HG03039 (cell line): ENCODE measurements at regions not wholly inside any gene's neighbourhood (a gene's known extent, or its start where the extent isn't known, plus 50 kb on each side); places are given as distances from the start of the nearest gene placed in this dataset.

Experiments used
- ATAC-seq: cut with Tn5 transposase; IDR thresholded peaks from one replicate; pipeline ENCODE4 v1.9.1; 2021; ENCODE audit warnings: mild to moderate bottlenecking, moderate library complexity; ENCODE audit not compliant: unreplicated experiment

DNA sequence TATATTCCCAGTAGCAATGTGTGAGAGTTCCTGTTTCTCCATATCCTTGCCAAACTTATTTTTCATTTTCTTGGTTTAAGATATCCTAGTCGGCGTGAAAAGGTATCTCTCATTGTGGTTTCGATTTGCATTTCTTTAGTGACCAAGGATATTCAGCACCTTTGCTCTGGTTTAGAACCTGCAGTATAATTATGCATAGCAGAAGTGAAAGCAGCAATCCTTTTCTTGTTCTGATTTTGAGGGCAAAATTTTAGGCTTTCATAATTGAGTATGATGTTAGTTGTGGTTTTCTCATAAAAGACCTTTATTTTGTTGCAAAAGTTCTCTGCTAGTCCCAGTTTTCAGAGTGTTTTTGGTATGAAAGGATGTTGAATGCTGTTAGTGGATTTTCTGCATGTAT is 491.0 kb downstream of the FGF9 start:
- peak; percentile 84 for ATAC-seq

GRCh38 chr13:22162889-22163288 is 492.0 kb downstream of the FGF9 start:
- ATAC-seq, result no peak

GRCh38 chr13:22168437-22169190 is 497.7 kb downstream of the FGF9 start:
- no peak for ATAC-seq

GRCh38 chr13:22169473-22169872 is 498.6 kb downstream of the FGF9 start:
- ATAC-seq, result no peak

- no peak for ATAC-seq
Observed at GRCh38 chr13:22173610-22174009, 502.7 kb downstream of the FGF9 start.

DNA sequence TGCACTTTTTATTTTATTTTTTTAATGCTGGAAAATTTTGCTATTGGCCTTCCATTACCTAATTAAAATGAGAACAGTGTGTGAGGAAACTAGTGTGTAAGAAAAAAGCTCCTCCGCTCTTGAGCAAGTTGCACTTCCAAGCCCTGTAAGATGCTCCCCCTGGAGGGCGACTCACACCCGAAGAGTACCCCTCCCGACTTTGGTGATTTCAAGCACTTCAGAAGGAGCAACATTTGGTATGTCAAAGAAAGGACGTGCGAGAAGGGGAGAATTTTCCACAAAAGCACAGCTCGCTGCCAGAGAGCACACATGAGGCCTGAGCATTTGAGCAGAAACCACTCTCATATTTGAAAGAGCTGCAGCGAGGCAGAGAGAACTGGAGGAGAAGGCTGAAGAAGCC is 504.4 kb downstream of the FGF9 start:
- no peak for ATAC-seq

DNA sequence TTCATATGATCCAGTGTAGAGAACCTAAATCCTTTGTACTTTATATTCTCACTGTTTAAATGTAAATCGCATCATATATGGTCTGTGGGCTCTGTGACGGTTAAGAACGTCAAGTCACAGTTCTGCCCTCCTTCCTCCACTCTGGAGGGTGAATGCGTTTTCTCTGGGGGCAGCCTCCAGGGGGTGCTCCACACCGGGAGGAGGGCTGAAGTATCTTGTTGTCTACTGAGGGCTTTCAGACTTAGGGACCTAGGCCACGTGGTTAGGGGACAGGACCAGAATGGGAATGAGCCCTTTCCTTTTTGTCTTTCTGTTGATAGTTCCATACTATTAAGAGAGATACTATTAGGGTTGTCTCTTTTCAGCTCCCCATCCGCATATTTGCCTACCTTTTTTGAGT is 504.9 kb downstream of the FGF9 start:
- ATAC-seq, result no peak

DNA sequence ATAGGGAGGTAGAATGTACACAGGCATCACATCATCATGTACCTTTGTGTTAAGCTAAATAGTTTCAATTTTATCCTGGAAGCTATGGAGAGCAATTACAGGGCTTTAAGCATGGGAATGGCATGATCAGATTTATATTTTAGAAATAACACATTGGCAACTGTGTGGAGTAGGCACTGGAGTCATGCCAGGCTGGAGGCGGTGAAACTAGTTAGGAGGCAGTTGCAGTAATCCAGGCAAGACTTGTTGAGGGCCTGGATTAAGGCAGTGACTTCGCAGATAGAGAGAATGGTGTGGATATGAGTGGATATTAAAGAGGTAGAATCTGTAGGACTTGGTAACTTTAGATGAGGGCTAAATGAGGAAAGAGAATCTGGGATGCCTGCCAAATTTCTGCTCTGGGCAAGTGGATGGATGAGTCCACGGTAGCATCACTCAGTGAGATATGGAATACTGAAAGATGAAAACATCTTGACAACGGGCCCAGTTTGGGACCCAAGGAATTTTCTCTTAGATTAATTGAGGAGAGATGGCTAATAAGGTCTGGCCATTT is 506.2 kb downstream of the FGF9 start:
- ATAC-seq, result no peak

DNA sequence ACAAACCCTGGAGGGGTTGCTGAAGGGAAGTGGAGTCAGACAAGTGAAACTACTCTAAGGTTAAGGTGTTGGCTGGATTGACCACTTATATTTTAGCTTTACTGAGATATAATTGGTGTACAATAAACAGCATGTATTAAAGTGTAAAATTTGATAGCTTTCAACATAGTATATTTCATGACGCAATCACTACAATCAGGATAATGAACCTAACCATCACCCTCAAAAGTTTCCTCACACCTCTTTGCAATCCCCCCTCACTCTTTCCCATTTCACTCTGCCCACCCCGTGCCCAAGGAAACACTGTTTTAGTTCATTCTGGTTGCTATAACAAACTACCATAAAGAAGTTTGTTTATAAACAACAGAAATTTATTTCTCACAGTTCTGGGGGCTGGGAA is 508.0 kb downstream of the FGF9 start:
- no peak for ATAC-seq

GRCh38 chr13:22187329-22187728 is 516.5 kb downstream of the FGF9 start:
- no peak for ATAC-seq

GRCh38 chr13:22189176-22190048 is 518.5 kb downstream of the FGF9 start:
- no peak for ATAC-seq

- ATAC-seq, result peak; percentile 59
Observed at GRCh38 chr13:22193070-22193469, 522.2 kb downstream of the FGF9 start.

GRCh38 chr13:22194106-22194805 is 523.4 kb downstream of the FGF9 start:
- no peak for ATAC-seq

- ATAC-seq, result no peak
Observed at GRCh38 chr13:22195726-22196125, 524.9 kb downstream of the FGF9 start.

DNA sequence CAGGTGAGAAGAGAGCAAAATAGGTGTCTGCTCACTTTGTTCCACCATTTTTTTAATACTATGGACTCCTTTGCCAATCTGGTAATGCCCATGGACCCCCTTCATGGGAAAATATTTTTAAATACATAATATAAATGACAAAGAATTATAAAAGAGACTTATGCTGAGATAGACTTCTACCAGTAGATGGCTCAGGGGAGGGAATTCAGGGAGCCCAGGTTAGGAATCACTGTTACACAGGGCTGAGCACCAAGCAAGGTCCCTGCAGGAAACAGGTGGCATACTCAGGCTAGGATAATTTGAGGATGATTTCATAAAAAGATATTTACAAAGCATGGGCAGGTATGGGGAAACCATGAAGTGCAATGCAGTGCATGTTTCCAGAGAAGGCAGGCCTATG is 525.9 kb downstream of the FGF9 start:
- no peak for ATAC-seq

- no peak for ATAC-seq
Observed at GRCh38 chr13:22198001-22198400, 527.1 kb downstream of the FGF9 start.

DNA sequence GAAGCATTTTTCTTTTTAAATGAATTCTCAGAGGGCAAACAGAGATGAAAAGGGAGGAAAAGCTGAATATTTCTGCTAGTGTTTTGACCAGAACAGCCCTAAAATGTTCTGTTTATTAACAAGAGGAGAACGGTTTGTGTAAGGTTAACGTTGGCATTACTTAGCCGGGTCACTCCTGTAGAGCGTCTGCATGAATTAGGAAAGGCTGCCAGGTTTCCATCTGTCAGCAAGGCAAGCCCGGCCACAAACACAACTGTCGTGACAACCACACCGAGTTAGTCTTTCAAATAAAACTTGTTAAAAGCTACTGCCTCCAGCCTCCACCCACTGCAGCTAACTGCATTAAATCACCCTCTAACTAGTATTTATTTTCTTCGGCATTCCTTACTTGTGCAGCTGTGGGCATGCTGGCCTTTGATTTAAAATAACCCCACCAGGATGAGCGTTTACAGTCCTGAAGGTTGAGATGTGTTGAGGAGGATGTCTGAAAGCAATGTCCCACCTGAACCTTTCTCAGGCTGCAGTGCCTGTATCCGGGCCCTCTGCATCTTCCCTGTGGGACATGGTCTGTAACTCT is 527.9 kb downstream of the FGF9 start:
- no peak for ATAC-seq

- no peak for ATAC-seq
Observed at GRCh38 chr13:22200440-22200839, 529.6 kb downstream of the FGF9 start.

DNA sequence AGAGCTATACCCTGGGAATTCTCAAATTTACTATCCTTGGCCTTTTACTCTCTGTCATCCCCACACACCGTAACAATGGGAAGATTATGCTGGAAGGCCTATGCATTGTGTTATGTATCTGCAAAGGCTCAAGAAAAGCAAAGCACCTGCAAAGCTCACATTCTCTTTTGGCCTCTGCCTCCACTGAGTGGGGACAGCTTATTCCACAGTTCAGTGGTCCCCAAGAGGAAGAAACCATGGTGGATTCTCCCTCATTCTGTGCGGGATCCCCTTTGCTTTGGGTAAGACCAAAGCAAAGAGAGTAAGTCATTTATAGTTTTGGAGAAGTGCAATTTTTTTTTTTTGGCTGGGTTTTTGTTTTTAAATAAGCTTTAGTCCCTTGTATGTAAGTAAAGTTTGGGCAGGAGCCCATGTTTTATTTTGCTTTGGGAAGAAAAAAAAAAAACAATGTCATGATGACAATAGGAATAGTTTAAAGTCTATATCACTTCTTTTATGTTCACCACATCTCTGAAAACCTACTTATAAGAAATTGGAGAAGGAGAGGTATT is 530.6 kb downstream of the FGF9 start:
- no peak for ATAC-seq

DNA sequence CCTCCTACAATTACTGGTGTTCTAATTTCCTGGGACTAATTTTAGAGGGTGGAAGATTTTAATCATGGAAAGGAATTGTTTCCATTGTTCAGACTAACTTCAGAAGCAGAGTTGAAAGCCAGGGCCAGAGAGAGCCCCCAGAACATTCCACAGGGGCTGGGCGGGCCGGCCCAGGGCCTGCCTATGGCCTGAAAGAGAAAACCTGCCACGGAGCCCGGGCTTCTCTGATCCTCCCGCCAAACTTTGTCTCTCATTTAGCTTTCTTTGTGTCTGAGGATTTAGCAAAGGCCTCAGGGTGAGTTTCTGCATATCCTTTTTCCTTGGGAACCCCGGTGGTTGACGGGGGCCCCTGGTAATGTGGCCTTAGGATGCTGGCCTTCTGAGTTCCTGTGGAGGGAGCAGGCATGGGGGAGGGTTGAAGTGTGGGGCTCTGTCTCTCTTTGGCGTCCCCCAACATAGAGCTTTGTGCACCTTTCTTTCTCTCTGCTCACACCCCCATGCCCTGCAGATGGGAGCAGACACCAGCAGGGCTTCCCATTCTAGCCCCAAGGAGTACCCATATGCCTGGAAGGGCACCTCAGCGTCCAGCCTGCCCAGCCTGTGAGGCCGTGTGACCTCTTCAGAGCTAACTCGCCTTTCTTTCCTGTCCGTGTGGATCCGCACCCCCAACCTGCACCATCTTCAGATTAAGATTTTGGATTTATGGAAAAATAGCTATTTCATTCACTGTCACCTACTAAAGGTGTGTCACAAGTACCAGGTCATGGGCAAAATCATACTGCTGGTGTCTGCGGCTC is 539.5 kb downstream of the FGF9 start:
- ATAC-seq, result no peak
